ENCODE measurements at regions not wholly inside any gene's neighbourhood (a gene's known extent, or its start where the extent isn't known, plus 50 kb on each side); places are given as distances from the start of the nearest gene placed in this dataset.

DNA sequence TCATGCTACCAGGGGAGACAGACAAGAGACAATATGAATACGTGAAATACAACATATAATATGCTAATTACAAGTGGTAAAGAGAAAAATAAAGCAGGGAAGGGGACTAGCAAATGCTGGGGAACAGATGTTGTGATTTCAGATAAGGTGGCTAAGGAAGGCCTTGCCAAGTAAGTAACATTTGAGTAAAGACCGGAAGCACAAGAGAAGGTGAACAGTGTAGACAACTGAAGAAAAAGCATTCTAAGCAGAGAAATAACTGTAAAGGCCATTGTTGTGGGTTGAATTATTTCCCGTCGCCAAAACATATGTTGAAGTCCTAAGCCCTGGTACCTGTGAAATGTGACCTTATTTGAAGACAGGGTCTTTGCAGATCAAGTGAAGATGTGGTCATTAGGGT is 63.7 kb upstream of the EED start:
- TF ChIP-seq POLR2AphosphoS5 (IDR thresholded peaks at IDR 0.05) = no peak
- no peak for TF ChIP-seq POLR2A (IDR thresholded peaks at IDR 0.05)

Measured in spleen (tissue), 3 donors.